ENCODE measurements at regions not wholly inside any gene's neighbourhood (a gene's known extent, or its start where the extent isn't known, plus 50 kb on each side); places are given as distances from the start of the nearest gene placed in this dataset.

DNA sequence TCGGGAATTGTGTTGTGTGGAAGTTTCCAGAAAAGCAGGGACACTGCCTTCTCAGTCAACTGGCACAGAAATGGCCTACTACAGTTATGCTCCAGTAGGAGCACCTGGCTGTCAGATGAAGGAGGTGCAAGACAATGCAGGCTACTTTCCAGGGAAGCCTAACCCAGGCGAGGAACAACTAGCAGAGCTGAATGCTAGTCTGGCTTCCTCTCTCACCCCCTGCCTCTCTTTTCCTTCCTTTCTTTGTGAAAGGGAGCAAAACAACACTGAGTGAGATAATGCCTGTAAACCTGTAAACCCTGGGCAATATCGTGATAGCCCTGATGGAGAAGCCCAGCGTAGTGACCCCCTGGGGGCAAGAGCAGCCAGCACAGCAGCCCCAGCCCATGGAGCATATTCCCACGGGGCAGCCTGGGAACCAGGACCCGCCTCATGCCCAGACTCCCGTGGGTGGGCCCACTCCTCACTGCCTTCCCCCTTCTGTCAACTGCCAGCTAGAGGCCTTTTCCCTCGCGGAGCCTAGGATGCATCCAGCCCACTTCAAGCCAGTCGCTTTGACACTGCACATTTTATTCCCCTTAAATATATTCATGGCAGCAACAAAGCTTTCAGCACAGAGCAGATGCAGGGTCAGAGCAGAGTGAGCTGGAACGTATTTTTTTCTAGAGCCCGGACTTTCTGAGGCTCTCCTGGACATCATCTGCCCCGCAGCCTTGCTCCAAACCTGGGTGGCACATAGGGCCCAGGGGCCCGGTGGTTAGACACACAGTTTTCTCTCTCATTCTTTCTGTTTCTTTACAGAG is 77.0 kb downstream of the PDCL3 start:
- no peak overlapping the region for H3K4me3 ChIP-seq (replicated peaks in 1 of 2; ENCODE audit: low read depth in 2 of 2, low read length in 2 of 2)
- TF ChIP-seq, protein P1, sequence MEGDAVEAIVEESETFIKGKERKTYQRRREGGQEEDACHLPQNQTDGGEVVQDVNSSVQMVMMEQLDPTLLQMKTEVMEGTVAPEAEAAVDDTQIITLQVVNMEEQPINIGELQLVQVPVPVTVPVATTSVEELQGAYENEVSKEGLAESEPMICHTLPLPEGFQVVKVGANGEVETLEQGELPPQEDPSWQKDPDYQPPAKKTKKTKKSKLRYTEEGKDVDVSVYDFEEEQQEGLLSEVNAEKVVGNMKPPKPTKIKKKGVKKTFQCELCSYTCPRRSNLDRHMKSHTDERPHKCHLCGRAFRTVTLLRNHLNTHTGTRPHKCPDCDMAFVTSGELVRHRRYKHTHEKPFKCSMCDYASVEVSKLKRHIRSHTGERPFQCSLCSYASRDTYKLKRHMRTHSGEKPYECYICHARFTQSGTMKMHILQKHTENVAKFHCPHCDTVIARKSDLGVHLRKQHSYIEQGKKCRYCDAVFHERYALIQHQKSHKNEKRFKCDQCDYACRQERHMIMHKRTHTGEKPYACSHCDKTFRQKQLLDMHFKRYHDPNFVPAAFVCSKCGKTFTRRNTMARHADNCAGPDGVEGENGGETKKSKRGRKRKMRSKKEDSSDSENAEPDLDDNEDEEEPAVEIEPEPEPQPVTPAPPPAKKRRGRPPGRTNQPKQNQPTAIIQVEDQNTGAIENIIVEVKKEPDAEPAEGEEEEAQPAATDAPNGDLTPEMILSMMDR (IDR thresholded peaks at IDR 0.05; ENCODE audit: low read depth, low read length) = no peak
- no peak for DNase-seq (ENCODE audit: low read depth in 2 of 2)

DNA sequence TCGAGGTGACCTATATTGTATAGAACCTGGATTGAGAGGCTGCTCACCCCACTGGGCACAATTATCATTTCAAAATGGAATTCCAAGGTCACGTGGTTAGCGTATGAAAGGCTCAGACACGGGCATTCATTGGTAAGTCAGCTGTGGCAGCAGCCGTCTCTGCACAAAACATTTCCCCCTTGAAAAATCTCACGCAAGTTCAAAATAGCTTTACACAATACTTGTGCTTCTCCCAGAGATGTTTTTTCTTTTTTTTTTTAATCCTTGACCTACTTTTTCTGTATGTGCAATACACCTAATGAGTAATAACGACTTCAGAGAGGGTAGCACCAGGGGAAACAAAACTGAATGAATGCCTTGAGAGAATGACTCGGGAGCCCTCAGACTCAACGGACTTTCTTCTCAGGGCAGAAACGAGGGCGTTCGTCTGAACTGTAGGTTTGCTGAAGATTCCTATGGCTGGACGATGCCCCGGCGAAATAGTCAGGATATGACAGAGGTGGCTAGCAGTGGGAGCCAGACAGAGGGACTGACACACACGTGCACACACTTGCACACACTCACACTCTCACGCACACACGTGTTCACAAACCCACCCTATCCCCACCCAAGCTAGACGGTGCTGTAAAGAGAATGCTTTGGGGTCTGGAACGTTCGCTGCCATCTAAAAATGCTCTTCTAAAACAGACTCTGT is 77.8 kb downstream of the PDCL3 start:
- TF ChIP-seq, protein P1 (IDR thresholded peaks at IDR 0.05; ENCODE audit: low read depth, low read length) = no peak
- no peak overlapping the region for H3K4me3 ChIP-seq (replicated peaks in 1 of 2; ENCODE audit: low read depth in 2 of 2, low read length in 2 of 2)
- DNase-seq (ENCODE audit: low read depth in 2 of 2) = peak; percentile 12 to 31

DNA sequence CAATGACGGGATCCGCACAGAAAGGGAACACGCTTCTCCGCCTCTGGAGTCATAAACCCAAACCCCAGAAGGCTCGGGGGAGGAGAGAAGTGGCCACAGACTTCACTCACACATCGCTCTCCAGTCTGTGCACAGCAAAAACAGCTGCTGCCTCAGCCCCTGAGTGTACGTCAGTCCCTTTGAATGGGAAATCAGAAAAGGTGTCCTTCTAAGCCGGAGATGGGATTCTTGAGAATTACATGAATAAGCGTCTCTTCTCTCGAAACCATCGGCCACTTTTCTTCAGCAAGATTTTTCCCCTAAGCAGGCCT is 78.3 kb downstream of the PDCL3 start:
- H3K4me3 ChIP-seq (replicated peaks in 1 of 2; ENCODE audit: low read depth in 2 of 2, low read length in 2 of 2) = no peak overlapping the region
- DNase-seq (ENCODE audit: low read depth in 2 of 2) = no peak
- TF ChIP-seq, protein P1 (IDR thresholded peaks at IDR 0.05; ENCODE audit: low read depth, low read length) = no peak

DNA sequence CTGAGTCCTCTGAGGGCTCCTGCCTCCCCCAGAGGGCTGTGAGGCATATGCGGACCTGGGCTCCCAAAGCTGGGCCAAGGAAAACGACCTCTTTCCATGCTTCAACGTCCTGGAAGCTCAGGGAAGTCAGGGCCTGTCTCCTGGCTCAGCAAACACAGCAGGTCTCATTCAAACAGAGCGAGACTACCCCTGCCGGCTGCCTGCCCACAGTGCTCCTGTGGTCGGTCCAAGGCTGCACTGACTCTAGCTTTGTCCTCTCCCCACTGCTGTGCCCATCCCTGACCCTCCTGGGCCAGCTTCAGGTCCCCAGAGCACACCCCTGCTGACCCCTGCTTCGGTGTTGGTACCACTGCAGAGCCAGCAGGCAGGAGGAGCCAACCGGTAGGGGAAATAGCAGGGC is 79.6 kb downstream of the PDCL3 start:
- TF ChIP-seq, protein P1 (IDR thresholded peaks at IDR 0.05; ENCODE audit: low read depth, low read length) = no peak
- no peak for DNase-seq (ENCODE audit: low read depth in 2 of 2)
- no peak overlapping the region for H3K4me3 ChIP-seq (replicated peaks in 1 of 2; ENCODE audit: low read depth in 2 of 2, low read length in 2 of 2)

DNA sequence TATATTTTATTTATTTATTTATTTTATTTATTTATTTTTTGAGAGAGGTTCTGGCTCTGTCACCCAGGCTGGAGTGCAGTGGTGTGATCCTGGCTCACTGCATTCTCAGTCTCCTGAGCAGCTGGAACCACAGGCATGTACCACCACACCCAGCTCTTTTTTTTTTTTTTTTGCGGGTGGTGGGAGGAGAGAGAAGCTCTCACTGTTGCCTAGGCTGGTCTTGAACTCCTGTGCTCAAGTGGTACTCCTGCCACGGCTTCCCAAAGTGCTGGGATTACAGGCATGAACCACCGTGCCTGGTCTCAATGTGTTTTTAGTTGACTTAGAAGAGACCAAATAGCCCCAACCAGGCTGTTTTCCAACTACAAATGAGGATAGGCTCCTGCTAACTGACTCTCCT is 80.7 kb downstream of the PDCL3 start:
- TF ChIP-seq, protein P1 (IDR thresholded peaks at IDR 0.05; ENCODE audit: low read depth, low read length) = no peak
- no peak overlapping the region for H3K4me3 ChIP-seq (replicated peaks in 1 of 2; ENCODE audit: low read depth in 2 of 2, low read length in 2 of 2)
- DNase-seq (ENCODE audit: low read depth in 2 of 2) = no peak

DNA sequence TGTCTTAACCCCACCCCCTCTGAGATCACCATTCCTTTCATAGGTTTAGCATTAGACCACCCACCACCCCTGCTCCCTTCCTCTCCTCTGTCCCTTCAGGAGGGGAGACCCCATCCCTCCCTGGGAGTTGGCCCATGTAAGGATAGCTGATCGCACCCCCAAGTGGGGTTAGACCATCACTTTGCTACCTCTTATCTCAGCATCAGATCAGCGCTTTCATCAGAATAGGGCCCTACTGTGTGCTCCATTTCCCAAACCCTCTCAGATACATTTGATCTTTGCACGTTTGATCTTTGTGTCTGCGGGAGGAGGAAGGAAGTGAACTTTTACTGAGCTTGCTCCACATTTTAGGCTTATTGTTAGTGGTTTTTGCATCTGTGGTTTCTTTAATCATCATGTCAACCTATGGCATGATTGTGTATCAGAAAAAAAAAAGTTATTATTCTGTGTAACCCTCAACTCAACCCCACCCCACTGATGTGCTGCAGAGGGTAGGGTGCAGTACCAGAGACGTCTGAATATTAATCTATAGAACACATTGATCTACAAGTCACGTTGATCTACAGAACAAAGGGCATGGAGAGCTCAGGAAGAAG is 81.2 kb downstream of the PDCL3 start:
- no peak overlapping the region for H3K4me3 ChIP-seq (replicated peaks in 1 of 2; ENCODE audit: low read depth in 2 of 2, low read length in 2 of 2)
- TF ChIP-seq, protein P1 (IDR thresholded peaks at IDR 0.05; ENCODE audit: low read depth, low read length) = no peak
- DNase-seq (ENCODE audit: low read depth in 2 of 2) = no peak
